Progenitor cell of endocrine pancreas (in vitro differentiated cells): ENCODE measurements at regions not wholly inside any gene's neighbourhood (a gene's known extent, or its start where the extent isn't known, plus 50 kb on each side); places are given as distances from the start of the nearest gene placed in this dataset.

ENCODE experiments used
- DNase-seq: peaks from one replicate; pipeline ENCODE4 v3.0.0; 2021; ENCODE audit warnings: low spot score; ENCODE audit not compliant: unreplicated experiment
- H3K27ac Mint-ChIP-seq: 2 replicates; pipeline ENCODE4 v1.8.0; 2021; ENCODE audit warnings: mild to moderate bottlenecking, moderate library complexity, mixed read lengths
- H3K27me3 Mint-ChIP-seq: 2 replicates; pipeline ENCODE4 v1.8.0; 2021; ENCODE audit warnings: mixed read lengths
- H3K36me3 Mint-ChIP-seq: 2 replicates; pipeline ENCODE4 v1.8.0; 2022; ENCODE audit warnings: mixed read lengths; ENCODE audit not compliant: insufficient read depth
- H3K4me1 Mint-ChIP-seq: 2 replicates; pipeline ENCODE4 v1.8.0; 2021; ENCODE audit warnings: low read depth, mixed read lengths
- H3K4me3 Mint-ChIP-seq: 2 replicates; pipeline ENCODE4 v1.8.0; 2021; ENCODE audit warnings: low read depth, mild to moderate bottlenecking, moderate library complexity, mixed read lengths
- H3K9me3 Mint-ChIP-seq: 2 replicates; pipeline ENCODE4 v1.8.0; 2021; ENCODE audit warnings: low read depth, mixed read lengths
- CTCF ChIP-seq: fragments of 200-600 bp; sonication (generic); IDR thresholded peaks from one replicate; pipeline ENCODE4 v1.5.0; 2021; ENCODE audit warnings: antibody characterized with exemption, mild to moderate bottlenecking; ENCODE audit not compliant: unreplicated experiment

GRCh38 chr6:48713612-48714011 lies 602.6 kb upstream of the PTCHD4 start:
- Mint-ChIP-seq H3K4me1 (peaks cover 4% of the 10 kb centered on the region), H3K27me3 (no peaks in the 10 kb centered on the region), H3K4me3 (no peak overlapping the region), H3K27ac (no peak overlapping the region), H3K9me3 (no peaks in the 10 kb centered on the region), H3K36me3 (no peaks in the 10 kb centered on the region)
- TF ChIP-seq CTCF, result no peak
- DNase-seq, result no peak

GRCh38 chr6:48706310-48706709 lies 595.3 kb upstream of the PTCHD4 start:
- Mint-ChIP-seq H3K27ac (no peak overlapping the region), H3K27me3 (no peaks in the 10 kb centered on the region), H3K4me3 (no peak overlapping the region), H3K9me3 (no peaks in the 10 kb centered on the region), H3K36me3 (no peaks in the 10 kb centered on the region), H3K4me1 (no peaks in the 10 kb centered on the region)
- DNase-seq, result no peak
- no peak for TF ChIP-seq CTCF

GRCh38 chr6:48701572-48701971 lies 590.6 kb upstream of the PTCHD4 start:
- no peak overlapping the region for H3K27ac Mint-ChIP-seq
- DNase-seq, result no peak
- H3K27me3 Mint-ChIP-seq, result no peaks in the 10 kb centered on the region
- H3K4me1 Mint-ChIP-seq, result no peaks in the 10 kb centered on the region
- no peaks in the 10 kb centered on the region for H3K36me3 Mint-ChIP-seq
- peaks cover 7% of the 10 kb centered on the region for H3K9me3 Mint-ChIP-seq
- TF ChIP-seq CTCF, result no peak
- H3K4me3 Mint-ChIP-seq, result no peak overlapping the region

- no peaks in the 10 kb centered on the region for H3K36me3 Mint-ChIP-seq
- no peak overlapping the region for H3K27ac Mint-ChIP-seq
- peaks cover 31% of the 10 kb centered on the region for H3K9me3 Mint-ChIP-seq
- no peaks in the 10 kb centered on the region for H3K4me1 Mint-ChIP-seq
- no peak for TF ChIP-seq CTCF
- DNase-seq, result no peak
- no peak overlapping the region for H3K4me3 Mint-ChIP-seq
- H3K27me3 Mint-ChIP-seq, result no peaks in the 10 kb centered on the region
Measured at GRCh38 chr6:48695872-48696271, 584.9 kb upstream of the PTCHD4 start.

GRCh38 chr6:48691420-48691819 lies 580.4 kb upstream of the PTCHD4 start:
- H3K36me3 Mint-ChIP-seq, result peaks cover 2% of the 10 kb centered on the region
- H3K9me3 Mint-ChIP-seq, result peaks cover 49% of the 10 kb centered on the region
- no peak overlapping the region for H3K4me3 Mint-ChIP-seq
- no peak for DNase-seq
- no peaks in the 10 kb centered on the region for H3K27me3 Mint-ChIP-seq
- H3K4me1 Mint-ChIP-seq, result no peaks in the 10 kb centered on the region
- no peak for TF ChIP-seq CTCF
- no peak overlapping the region for H3K27ac Mint-ChIP-seq

GRCh38 chr6:48689498-48689897 lies 578.5 kb upstream of the PTCHD4 start:
- Mint-ChIP-seq H3K36me3 (peaks cover 2% of the 10 kb centered on the region), H3K27me3 (no peaks in the 10 kb centered on the region), H3K9me3 (peaks cover 47% of the 10 kb centered on the region), H3K27ac (no peak overlapping the region), H3K4me3 (no peak overlapping the region), H3K4me1 (no peaks in the 10 kb centered on the region)
- DNase-seq, result no peak
- no peak for TF ChIP-seq CTCF
